H1 (cell line): ENCODE measurements at regions not wholly inside any gene's neighbourhood (a gene's known extent, or its start where the extent isn't known, plus 50 kb on each side); places are given as distances from the start of the nearest gene placed in this dataset.

Experiments
- EGR1 ChIP-seq: IDR thresholded peaks from 2 replicates; pipeline ENCODE4 v1.6.1; 2011; ENCODE audit warnings: low read depth, low read length, borderline replicate concordance
- GABPA ChIP-seq: IDR thresholded peaks from 2 replicates; pipeline ENCODE4 v1.6.1; 2011; ENCODE audit warnings: mild to moderate bottlenecking, low read length, moderate library complexity, borderline replicate concordance; ENCODE audit not compliant: insufficient read depth
- JUN ChIP-seq: IDR thresholded peaks from 2 replicates; pipeline ENCODE4 v1.6.1; 2011; ENCODE audit warnings: low read depth, mild to moderate bottlenecking, improper control_type of control experiment, low read length
- KDM1A ChIP-seq: fragments of 200-600, 300-600 bp; sonication (generic); IDR thresholded peaks from 2 replicates; pipeline ENCODE4 v1.7.1; 2016; ENCODE audit warnings: mild to moderate bottlenecking, low read length, borderline replicate concordance
- POLR2A ChIP-seq, 2 experiments: IDR thresholded peaks; 1 replicate in 1 of 2; 2 replicates in 1 of 2; pipeline ENCODE4 v1.6.1; 2011; ENCODE audit warnings: low read depth in 2 of 2, low read length in 2 of 2, mild to moderate bottlenecking in 2 of 2; ENCODE audit errors: control extremely low read depth in 1 of 2
- TAF1 ChIP-seq: IDR thresholded peaks from 2 replicates; pipeline ENCODE4 v1.6.1; 2011; ENCODE audit warnings: mild to moderate bottlenecking, low read depth, low read length

- TF ChIP-seq JUN, result no peak
- no peak for TF ChIP-seq EGR1
- no peak for TF ChIP-seq POLR2A (IDR thresholded peaks at IDR 0.05; ENCODE audit: control extremely low read depth in 1 of 2, low read depth in 2 of 2, low read length in 2 of 2)
- TF ChIP-seq KDM1A, result no peak
- no peak for TF ChIP-seq TAF1
- TF ChIP-seq GABPA, result no peak
Measured at GRCh38 chr14:85239791-85240190, 290.2 kb upstream of the FLRT2 start (continued).
